ENCODE measurements at regions not wholly inside any gene's neighbourhood (a gene's known extent, or its start where the extent isn't known, plus 50 kb on each side); places are given as distances from the start of the nearest gene placed in this dataset.
"Not testable (repeated sequence)": the region's sequence is repeated elsewhere in the genome, so short reads cannot be mapped to it uniquely, and the experiment has no call there.

DNA sequence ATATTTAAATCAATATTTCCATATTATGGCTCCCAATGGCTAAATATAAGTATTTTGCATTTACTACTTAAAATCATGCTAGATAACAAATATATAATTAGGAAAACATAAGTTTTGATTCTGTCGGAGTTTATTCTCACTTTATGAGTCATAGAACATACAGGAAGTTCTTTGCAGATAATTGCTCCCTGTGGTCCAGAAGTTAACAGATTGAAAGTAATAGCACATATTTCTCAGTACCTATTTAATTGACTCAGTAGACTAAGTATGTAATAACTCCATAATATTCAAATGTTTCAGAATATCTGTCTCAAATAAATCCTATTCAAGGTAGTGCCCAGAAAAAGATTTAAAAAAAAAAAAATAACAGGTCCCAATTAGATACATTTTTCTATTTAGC lies 806.0 kb upstream of the ATXN7L3B start:
- DNase-seq, result no peak

DNA sequence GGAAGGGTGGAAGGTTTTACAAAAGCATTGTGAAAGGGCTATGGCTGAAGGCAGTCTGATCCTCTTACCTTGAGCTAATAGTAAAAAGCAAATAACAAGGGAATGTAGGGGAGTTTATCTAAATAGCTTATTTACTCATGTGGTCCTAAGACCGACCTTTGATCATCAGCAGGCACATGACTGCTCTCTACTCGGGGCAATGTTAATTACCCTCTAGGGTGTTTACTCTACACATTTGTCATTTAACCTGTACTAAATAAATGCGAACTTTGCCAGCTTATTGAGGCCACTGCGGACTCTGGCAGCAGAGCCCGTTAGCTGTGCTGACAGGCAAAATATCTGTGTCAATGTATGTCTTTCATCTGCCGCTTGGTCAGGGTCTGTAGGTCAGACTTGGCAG lies 768.3 kb upstream of the ATXN7L3B start:
- DNase-seq, result no peak

DNA sequence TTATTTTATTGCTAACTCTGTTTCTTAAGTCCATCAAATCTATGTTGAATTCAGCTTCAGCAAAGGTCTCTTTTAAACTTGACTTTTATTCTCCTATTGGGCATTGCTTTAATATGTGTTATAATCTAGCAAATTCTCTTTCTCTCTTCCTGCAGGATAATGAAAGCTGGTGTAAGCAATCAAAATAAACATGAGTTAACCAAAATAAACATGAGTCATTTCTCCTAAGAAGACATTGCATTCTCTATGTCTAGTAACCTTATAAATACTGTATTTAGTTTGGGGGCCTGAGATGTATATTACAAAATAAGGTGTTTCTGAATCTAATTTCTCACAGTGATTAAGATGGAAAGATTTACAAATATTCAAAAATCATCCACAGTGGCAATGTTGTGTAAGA lies 739.1 kb upstream of the ATXN7L3B start:
- DNase-seq, result no peak

DNA sequence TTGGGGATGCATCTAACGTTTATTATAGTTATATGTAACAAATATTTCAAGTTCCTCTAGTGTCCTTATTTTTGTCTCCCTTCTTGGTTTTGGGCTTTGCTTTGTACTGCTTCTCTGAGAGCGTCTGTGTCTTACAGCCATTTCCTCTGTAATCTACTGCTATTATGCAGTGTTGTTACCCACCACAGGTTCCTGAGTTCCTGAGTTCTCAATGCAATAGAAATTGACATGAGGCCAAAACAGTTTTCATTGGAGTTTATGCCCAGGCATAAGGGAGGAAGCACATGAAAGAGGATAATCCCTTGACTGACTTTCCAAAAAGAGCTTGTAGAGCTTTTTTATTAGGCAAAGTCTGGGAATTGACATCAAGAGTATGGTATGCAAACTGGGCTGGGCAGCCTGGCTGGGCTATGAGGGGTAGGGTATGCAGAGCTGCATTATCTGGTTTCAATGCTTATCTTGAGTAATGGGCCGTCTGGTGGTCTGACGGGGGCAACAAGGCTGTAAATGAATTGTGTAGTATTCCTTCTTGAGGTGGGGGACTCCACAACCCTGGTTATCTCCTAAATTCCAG lies 722.5 kb upstream of the ATXN7L3B start:
- no peak for DNase-seq

- no peak for DNase-seq
Observed at GRCh38 chr12:73817161-73817560, 720.5 kb upstream of the ATXN7L3B start.

- no peak for DNase-seq
Observed at GRCh38 chr12:73833746-73834145, 703.9 kb upstream of the ATXN7L3B start.

DNA sequence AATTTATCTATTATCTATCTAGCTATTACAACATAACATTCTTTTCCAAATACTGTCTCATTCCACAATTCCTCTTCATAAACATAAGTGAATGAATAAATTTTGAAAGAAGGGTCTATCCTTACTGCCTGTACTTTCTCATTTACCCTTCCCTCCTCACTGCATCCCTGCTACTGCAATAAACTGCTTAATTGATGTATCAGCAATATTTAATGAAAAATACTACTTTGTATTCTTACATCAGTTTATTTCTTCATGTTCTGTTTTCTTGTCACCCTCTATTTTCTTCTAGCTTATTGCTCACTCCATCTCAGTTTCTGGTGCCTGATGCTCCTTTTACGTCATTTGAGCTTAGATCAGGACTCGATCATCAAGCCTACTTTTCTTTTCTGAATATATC lies 695.7 kb upstream of the ATXN7L3B start:
- no peak for DNase-seq

DNA sequence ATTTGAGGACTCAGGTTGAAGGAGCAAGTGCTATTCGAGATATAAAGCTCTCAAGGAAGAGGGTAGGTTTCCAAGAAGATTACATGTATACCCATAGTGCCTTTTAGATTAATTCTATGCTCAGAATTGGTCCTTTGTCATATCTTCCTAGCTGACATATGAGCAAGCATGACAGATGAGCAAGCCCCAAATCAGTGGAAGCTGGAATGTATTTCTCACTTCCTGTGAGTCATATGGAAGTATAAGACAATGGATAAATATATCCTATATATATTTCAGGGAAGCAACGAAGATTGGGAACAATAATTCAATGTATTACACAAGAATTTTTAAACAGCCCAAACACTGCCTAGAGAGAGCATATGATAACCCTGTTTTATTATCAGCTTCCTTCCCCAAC lies 674.1 kb upstream of the ATXN7L3B start:
- DNase-seq, result no peak

DNA sequence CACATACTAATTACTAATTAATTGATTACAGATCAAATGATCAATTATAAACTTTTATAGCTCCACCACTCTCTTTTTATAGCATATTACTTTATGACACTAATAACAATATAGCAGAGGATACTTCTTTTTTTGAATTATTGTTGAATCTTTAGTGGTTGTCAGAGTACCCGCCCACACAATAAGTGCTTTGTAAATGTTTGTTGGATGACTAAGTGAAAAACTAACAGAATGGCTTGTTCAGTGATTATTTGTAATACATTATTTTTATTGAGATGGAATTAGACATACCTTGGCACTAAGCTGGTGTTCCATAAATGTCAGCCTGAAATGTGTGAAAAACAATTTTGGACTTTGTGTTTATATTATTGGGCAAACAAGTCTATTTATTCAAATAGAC lies 670.5 kb upstream of the ATXN7L3B start:
- no peak for DNase-seq

DNA sequence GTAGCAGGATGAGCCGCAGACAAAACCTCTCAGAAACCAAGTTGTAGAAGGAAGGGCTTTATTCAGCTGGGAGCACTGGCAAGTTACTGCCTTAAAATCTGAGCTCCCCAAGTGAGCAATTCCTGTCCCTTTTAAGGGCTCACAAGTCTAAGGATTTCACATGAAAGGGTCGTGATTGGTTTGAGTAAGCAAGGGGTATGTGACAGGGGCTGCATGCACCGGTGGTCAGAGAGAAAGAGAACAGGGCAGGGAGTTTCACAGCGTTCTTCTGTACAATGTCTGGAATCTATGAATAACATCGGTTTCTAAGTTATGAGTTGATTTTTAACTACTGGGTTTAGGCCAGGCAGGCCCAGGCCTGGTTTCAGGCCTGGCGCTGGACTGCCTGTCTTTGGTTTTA lies 660.3 kb upstream of the ATXN7L3B start:
- DNase-seq, result not testable (repeated sequence)

DNA sequence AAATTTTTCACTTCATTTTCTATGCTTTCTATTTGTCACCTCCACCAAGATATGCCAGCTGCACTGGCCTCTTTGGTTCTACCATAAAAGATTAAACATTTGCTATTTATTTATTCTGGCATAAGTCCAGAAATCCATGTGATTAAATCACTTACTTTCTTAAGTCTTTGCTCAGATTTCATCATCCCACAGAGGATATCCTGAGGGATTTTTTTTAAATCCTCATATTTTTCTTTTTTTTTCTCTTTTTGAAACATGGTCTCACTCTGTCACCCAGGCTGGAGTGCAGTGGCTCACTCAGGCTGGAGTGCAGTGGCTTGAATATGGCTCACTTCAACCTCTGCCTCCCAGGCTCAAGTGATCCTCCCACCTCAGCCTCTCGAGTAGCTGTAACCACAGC lies 645.4 kb upstream of the ATXN7L3B start:
- no peak for DNase-seq

DNA sequence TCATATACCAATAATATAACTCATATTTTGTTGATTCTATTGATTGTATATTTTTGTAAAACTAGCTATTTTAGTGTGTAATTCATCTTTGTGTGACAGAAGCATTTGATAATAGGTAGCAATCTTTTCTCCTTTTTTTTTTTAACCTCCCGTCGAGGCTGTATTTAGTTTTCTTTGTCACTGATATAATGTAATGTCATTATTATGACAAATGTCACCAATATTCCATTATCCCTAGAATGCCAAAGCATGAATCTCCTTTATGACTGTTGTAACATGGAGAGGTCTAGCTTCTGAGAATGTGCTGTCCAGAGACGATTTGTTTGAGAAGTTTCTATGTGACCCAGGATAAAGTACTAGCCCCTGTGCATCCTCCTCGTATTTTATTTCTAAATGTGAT lies 639.0 kb upstream of the ATXN7L3B start:
- DNase-seq, result no peak

- DNase-seq, result no peak
Observed at GRCh38 chr12:73902260-73902659, 635.4 kb upstream of the ATXN7L3B start.

DNA sequence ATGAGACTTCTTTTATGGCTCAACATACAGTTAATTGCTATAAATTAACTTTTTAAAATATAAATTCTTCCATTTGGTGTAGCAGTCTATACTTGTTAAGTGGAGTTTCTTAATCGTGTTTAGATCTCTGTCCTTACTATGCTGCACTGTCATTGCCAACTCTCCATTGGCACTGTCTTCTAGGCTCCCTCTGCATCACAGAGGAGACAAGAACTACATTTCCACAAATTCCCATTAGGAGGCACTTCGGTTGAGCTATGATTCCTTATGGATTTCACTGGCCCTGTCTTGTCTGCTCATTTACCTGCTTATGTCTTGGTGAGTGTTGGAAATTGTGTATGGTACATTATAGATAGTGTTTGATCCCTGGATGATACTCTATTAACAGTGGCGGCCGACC lies 630.9 kb upstream of the ATXN7L3B start:
- no peak for DNase-seq

DNA sequence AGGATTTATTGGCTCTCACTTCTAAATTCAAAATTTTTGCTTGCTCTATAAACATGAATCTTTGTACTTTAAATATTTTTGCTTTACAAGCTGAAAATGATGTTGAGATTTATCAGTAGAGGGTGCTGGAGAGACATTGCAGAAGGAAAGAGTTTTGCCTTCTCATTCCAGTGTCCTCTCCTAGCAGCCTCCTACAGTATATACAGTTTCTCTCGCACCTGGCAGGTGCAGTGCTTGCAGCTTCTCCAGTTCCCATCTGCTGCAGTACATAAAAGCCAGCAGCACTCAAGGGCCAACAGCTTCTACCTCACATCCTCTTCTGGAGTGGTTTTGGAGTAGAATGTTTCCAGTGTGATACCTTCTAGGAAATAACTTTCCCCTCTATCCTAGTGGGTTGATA lies 601.8 kb upstream of the ATXN7L3B start:
- DNase-seq, result no peak

DNA sequence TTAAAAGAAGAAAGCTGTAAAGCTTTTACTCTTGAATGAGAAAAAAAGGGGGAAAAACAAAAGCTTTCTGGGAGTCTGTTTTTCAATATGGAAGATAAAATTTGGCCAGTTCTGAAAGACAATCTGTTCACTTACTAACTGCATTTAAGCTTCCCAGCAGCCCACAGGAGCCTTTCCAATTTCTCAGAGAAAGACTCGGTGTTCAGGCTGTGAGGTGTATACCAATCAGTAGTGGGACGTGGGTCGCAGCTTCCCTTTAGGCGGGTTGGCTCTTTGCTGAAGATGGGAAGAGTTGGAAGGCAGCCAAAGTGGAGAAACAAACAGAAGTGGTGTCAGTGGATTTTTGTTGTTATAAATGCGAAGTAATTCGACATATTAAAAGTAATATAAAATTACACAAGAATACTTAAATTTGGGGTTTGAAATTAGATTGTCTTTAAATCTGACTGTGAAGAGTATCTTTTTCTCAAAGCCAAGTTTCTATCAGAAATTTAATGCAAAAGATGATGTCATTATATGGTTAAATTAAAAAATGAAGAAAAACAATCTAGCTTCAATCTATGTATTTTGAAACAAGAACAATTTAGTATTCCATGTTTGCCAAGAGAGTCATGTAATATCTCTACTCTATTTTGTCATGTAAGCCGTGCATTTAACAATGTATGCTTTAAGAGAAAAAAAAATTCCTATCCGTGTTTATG lies 590.2 kb upstream of the ATXN7L3B start:
- DNase-seq, result no peak

- no peak for DNase-seq
Observed at GRCh38 chr12:73950507-73950906, 587.1 kb upstream of the ATXN7L3B start.

- DNase-seq, result no peak
Observed at GRCh38 chr12:73951956-73952703, 585.5 kb upstream of the ATXN7L3B start.

DNA sequence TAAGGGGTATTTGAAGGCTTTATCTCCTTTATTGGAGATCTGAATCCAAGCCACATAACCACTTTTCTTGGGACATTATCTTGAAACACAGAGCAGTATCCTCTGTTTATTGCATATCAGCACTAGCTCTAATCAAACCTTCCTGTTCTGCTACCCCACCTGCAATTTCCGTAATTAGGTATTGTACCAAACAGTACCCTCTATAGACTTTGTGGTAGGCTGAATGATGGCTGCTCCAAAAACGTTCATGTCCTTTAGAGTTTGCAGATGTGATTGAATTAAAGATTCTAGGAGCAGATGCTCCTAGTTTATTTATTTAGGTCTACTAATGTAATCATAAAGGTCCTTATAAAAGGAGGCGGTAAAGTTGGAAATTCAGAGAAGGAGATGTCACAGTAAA lies 573.0 kb upstream of the ATXN7L3B start:
- DNase-seq, result no peak

DNA sequence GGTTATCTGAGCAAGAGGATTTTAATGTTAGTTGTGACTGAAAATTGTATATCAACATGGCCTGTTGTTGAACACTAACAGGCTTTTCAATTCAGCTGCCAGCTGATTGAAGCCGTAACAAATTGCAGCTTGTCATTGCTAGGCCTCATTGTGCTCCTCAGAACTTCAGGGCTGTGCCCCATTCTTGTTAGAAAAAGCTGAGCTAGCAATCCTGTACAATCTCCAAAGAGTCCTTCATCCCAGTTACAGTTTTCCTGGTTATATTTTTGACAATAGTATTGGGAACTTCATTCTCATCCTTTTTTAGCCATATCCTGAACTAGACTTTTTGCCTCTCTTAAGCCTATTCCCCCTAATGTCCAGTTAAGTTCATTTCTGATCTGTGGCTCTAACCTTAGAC lies 564.1 kb upstream of the ATXN7L3B start:
- DNase-seq, result no peak

DNA sequence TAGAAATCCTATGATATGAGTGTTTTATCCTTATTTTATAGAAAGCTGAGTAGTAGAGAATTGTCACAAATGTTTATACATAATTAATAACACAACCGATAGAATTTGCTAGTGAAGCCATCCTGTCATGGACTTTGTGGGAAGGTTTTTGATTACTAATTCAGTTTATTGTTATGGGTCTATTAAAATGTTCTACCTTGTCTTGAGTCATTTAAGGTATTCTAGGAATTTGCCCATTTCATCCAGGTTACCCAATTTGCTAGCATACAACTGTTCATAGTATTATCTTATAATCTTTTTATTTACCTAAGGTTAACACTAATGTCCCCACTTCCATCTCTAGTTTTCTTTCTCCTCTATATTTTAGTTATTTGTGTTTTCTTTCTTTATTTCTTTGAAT lies 553.1 kb upstream of the ATXN7L3B start:
- no peak for DNase-seq

DNA sequence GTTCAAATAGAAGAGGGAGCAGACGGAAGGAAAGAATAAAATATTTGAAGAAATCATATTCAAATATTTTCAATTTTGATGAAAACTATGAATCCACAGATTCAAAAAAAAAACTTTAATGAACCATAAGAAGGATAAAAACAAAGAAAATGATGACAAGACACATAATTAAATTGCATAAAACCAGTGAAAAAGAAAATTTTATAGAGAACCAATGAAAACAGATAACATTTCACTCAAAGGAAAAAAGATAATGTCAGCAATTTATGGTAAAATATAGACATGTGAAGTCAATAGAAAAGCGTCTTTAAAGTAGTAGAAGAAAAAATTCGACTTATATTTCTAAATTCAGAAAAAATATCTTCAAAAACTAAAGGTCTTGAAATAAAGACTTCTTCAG lies 546.5 kb upstream of the ATXN7L3B start:
- DNase-seq, result no peak

DNA sequence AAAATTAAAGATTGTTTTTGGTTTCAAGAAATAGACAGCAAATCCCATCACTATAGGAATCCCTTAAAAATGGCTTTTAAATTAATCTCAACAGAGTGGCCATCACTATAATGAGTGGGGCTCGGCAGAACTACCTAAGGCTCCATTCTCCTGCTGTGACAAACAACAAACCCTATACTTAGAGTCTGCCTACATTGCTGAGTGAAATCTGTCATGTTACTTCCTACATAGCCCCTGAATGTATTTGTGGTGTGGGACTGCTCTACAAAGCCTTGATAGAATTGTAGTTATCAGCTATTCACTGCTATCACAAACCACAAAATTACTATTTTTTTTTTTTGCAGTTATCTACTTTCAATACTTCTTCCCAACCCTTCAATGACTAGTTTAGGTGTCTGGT lies 538.7 kb upstream of the ATXN7L3B start:
- DNase-seq, result no peak

GRCh38 chr12:74015118-74015517 lies 522.5 kb upstream of the ATXN7L3B start:
- DNase-seq, result no peak

GRCh38 chr12:74016324-74016723 lies 521.3 kb upstream of the ATXN7L3B start:
- DNase-seq, result not testable (repeated sequence)
